ENCODE measurements at regions not wholly inside any gene's neighbourhood (a gene's known extent, or its start where the extent isn't known, plus 50 kb on each side); places are given as distances from the start of the nearest gene placed in this dataset.
"Not testable (repeated sequence)": the region's sequence is repeated elsewhere in the genome, so short reads cannot be mapped to it uniquely, and the experiment has no call there.

- DNase-seq = not testable (repeated sequence)
Measured at GRCh38 chr2:114018464-114018863, 128.6 kb downstream of the ACTR3 start.

- no peak for DNase-seq
Measured at GRCh38 chr2:114020668-114021067, 130.8 kb downstream of the ACTR3 start.

- no peak for DNase-seq
Measured at GRCh38 chr2:114022360-114023085, 132.6 kb downstream of the ACTR3 start.

GRCh38 chr2:114024326-114024725 is 134.4 kb downstream of the ACTR3 start:
- DNase-seq = no peak

GRCh38 chr2:114025030-114025429 is 135.1 kb downstream of the ACTR3 start:
- no peak for DNase-seq

- DNase-seq = no peak
Measured at GRCh38 chr2:114027437-114027836, 137.5 kb downstream of the ACTR3 start.

GRCh38 chr2:114031605-114032505 is 142.0 kb downstream of the ACTR3 start:
- no peak for DNase-seq

- DNase-seq = no peak
Measured at GRCh38 chr2:114032705-114033104, 142.8 kb downstream of the ACTR3 start.

- DNase-seq = no peak
Measured at GRCh38 chr2:114034742-114035141, 144.9 kb downstream of the ACTR3 start.

- no peak for DNase-seq
Measured at GRCh38 chr2:114038710-114039109, 148.8 kb downstream of the ACTR3 start.

GRCh38 chr2:114039677-114040076 is 149.8 kb downstream of the ACTR3 start:
- no peak for DNase-seq

- no peak for DNase-seq
Measured at GRCh38 chr2:114040826-114041225, 150.9 kb downstream of the ACTR3 start.

- no peak for DNase-seq
Measured at GRCh38 chr2:114044985-114045384, 155.1 kb downstream of the ACTR3 start.

GRCh38 chr2:114046373-114046772 is 156.5 kb downstream of the ACTR3 start:
- DNase-seq = no peak

GRCh38 chr2:114046866-114047435 is 157.1 kb downstream of the ACTR3 start:
- DNase-seq = no peak

GRCh38 chr2:114049280-114049679 is 159.4 kb downstream of the ACTR3 start:
- no peak for DNase-seq

GRCh38 chr2:114049826-114050225 is 159.9 kb downstream of the ACTR3 start:
- no peak for DNase-seq

GRCh38 chr2:114056294-114057143 is 166.6 kb downstream of the ACTR3 start:
- no peak for DNase-seq

- DNase-seq = no peak
Measured at GRCh38 chr2:114057638-114058037, 167.7 kb downstream of the ACTR3 start.

- DNase-seq = no peak
Measured at GRCh38 chr2:114061566-114062098, 171.7 kb downstream of the ACTR3 start.

- no peak for DNase-seq
Measured at GRCh38 chr2:114063346-114063745, 173.5 kb downstream of the ACTR3 start.

GRCh38 chr2:114065731-114066130 is 175.8 kb downstream of the ACTR3 start:
- DNase-seq = no peak
